Muscle of arm (tissue), 1 donor: ENCODE measurements at regions not wholly inside any gene's neighbourhood (a gene's known extent, or its start where the extent isn't known, plus 50 kb on each side); places are given as distances from the start of the nearest gene placed in this dataset.
"Not testable (repeated sequence)": the region's sequence is repeated elsewhere in the genome, so short reads cannot be mapped to it uniquely, and the experiment has no call there.

Experiments used
- DNase-seq: peaks from one replicate; pipeline ENCODE4 v3.0.0-alpha.2; 2013

- DNase-seq = no peak
These were observed 86.3 kb downstream of the GYPE start for GRCh38 chr4:143819029-143819428.

DNA sequence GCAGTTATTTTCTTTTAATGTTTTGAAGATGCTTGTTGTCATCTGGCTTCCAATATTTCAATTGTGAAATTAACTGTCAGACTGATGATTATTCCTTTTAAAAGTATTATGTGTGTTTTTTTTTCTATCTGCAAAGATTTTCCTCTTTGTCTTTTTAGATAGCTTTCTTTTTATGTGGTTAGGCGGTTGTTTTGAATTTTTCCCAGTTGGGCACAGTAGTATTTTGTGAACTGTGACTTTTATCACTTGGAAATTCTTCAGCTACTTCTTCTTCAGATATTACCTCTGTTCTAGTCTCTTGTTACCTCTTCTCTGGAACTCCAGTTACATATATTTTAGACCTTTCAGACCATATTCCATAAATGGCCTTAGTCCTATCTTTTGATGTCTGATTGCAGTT lies 87.5 kb downstream of the GYPE start:
- not testable (repeated sequence) for DNase-seq

DNA sequence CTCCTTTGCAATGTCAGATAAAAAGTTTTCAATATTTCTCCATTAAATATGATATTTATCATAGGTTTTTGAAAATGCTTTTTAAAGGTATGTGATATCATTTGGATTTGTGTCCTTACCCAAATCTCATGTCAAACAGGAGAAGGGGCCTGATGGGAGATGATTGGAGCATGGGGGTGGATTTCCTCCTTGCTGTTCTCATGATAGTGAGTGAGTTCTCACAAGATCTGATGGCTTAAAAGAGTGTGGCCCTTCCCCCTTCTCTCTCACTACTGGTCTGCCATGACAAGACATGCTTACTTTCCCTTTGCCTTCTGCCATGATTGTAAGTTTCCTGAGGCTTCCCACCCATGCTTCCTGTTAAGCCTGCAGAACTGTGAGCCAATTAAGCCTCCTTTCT lies 90.0 kb downstream of the GYPE start:
- not testable (repeated sequence) for DNase-seq

DNA sequence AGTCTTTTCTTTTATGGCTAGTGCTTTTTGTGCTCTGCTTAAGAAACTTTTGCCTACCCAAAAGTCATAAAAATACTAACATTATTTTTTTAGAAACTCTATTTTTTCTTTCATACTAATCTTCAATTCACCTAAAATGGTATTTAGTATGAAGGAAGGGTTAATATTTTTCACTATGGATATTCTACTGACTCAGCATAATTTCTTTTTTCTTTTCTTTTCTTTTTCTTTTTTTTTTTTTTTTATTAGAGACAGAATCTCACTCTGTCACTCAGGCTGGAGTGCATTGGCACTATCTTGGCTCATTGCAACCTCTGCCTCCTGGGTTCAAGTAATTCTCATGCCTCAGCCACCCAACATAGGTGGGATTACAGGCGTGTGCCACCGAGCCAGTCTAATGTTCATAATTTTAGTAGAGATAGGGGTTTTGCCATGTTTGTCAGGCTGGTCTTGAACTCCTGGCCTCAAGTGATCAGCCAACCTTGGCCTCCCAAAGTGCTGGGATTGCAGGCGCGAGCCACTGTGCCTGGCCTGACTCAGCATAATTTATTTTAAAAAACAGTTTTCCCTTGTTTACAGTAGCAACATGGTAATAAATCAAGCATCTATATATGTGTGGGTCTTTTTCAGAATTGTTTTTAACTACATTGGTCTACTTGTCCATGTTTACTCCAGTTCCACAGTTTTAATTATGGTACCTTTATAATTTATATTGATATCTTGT lies 91.8 kb downstream of the GYPE start:
- not testable (repeated sequence) for DNase-seq

- DNase-seq = not testable (repeated sequence)
These were observed 91.2 kb upstream of the FREM3 start for GRCh38 chr4:143791693-143792092.

- not testable (repeated sequence) for DNase-seq
These were observed 90.0 kb upstream of the FREM3 start for GRCh38 chr4:143790425-143790824.

GRCh38 chr4:143789618-143790017 lies 89.1 kb upstream of the FREM3 start:
- not testable (repeated sequence) for DNase-seq

GRCh38 chr4:143784567-143784966 lies 84.1 kb upstream of the FREM3 start:
- no peak for DNase-seq

GRCh38 chr4:143782521-143782920 lies 82.0 kb upstream of the FREM3 start:
- DNase-seq = no peak

GRCh38 chr4:143773998-143774895 lies 73.8 kb upstream of the FREM3 start:
- peak; percentile 0 for DNase-seq

DNA sequence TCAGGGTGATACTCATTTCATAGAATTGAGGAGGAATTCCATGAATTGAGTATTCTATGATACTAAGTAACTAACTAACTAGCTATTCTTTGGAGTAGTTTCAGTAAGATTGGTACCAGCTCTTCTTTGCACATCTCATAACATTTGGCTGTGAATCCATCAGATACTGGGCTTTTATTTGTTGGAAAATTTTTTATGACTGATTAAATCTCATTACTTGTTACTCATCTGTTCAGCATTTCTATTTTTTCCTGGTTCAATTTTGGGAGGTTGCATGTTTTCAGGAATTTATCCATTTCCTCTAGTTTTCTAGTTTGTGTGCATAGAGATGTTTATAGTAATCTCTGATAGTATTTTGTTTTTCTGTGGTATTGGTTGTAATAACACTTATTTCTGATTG lies 70.8 kb upstream of the FREM3 start:
- no peak for DNase-seq

DNA sequence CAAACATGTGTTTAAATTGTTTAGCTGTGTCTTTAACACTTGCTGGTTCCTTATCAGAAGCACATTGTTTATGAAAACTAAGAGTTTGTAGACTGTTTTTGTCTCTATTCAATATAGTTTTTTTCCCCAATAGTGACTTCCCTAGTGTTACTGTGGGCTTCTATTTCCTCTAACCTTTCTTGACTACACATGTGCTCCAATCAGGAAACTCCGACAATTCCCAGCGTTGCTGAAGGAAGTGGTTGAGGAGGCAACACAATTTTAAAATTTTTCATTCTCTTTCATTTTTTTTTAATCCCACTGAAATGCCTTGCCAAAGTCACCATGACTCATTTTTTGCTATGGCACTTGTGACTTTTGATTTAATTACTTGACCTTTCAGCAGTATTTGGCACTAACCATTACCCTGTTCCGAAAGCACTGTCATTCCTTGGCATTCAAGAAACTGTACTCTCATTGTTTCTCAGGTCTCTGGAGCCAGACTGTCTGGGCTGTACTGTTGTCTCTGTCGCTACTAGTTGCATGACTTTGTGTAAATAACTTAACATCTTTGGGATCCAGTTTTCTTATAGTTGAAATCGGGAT lies 67.6 kb upstream of the FREM3 start:
- DNase-seq = no peak

DNA sequence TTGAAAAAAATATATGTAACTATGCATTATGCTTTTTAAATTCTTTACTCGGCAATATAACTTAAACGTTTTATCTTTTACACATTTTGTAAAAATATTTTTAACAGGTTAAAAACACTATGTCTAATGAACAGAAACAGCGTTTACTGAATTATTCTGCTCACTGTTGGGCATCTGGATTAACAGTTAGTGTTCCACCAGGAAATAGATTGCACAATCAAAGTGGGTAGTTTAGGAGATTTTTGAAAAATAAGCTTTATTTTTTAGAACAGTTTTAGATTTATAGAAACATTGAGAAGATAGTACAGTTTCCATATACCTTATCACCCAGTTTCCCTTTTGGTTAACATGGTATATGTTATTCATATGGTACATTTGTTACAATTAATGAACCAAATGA lies 63.1 kb upstream of the FREM3 start:
- no peak for DNase-seq

GRCh38 chr4:143762511-143762910 lies 62.0 kb upstream of the FREM3 start:
- no peak for DNase-seq
